GOT3 (cell line): ENCODE measurements at regions not wholly inside any gene's neighbourhood (a gene's known extent, or its start where the extent isn't known, plus 50 kb on each side); places are given as distances from the start of the nearest gene placed in this dataset.

Source experiments
- DNase-seq: peaks from one replicate; lab custom pipeline; 2025; ENCODE audit warnings: mixed read lengths; lab: John Stamatoyannopoulos, UW

GRCh38 chr7:13293264-13294002 is 606.0 kb downstream of the ARL4A start:
- DNase-seq = no peak

- DNase-seq = no peak
These were observed 619.6 kb downstream of the ARL4A start for GRCh38 chr7:13307040-13307439.

GRCh38 chr7:13308423-13308822 is 621.0 kb downstream of the ARL4A start:
- DNase-seq = no peak

- no peak for DNase-seq
These were observed 622.1 kb downstream of the ARL4A start for GRCh38 chr7:13309535-13309934.

- no peak for DNase-seq
These were observed 624.9 kb downstream of the ARL4A start for GRCh38 chr7:13312307-13312706.

GRCh38 chr7:13320333-13320732 is 632.9 kb downstream of the ARL4A start:
- no peak for DNase-seq

GRCh38 chr7:13321316-13321715 is 633.9 kb downstream of the ARL4A start:
- no peak for DNase-seq

GRCh38 chr7:13322126-13322525 is 634.7 kb downstream of the ARL4A start:
- no peak for DNase-seq

- no peak for DNase-seq
These were observed 640.2 kb downstream of the ARL4A start for GRCh38 chr7:13327669-13328068.

GRCh38 chr7:13333371-13333770 is 645.9 kb downstream of the ARL4A start:
- no peak for DNase-seq

GRCh38 chr7:13336227-13336626 is 648.8 kb downstream of the ARL4A start:
- no peak for DNase-seq

GRCh38 chr7:13352677-13353076 is 636.8 kb downstream of the ETV1 start:
- no peak for DNase-seq

GRCh38 chr7:13359656-13360055 is 629.8 kb downstream of the ETV1 start:
- no peak for DNase-seq

GRCh38 chr7:13386741-13387140 is 602.7 kb downstream of the ETV1 start:
- no peak for DNase-seq

- DNase-seq = no peak
These were observed 581.6 kb downstream of the ETV1 start for GRCh38 chr7:13407911-13408310.

- no peak for DNase-seq
These were observed 578.3 kb downstream of the ETV1 start for GRCh38 chr7:13411151-13411550.

- no peak for DNase-seq
These were observed 577.8 kb downstream of the ETV1 start for GRCh38 chr7:13411636-13412035.

GRCh38 chr7:13414181-13414580 is 575.3 kb downstream of the ETV1 start:
- DNase-seq = no peak

- no peak for DNase-seq
These were observed 574.8 kb downstream of the ETV1 start for GRCh38 chr7:13414661-13415107.

- no peak for DNase-seq
These were observed 573.4 kb downstream of the ETV1 start for GRCh38 chr7:13416071-13416470.

- DNase-seq = no peak
These were observed 572.9 kb downstream of the ETV1 start for GRCh38 chr7:13416544-13416943.

- DNase-seq = no peak
These were observed 568.7 kb downstream of the ETV1 start for GRCh38 chr7:13420726-13421125.

GRCh38 chr7:13421776-13422175 is 567.7 kb downstream of the ETV1 start:
- no peak for DNase-seq

GRCh38 chr7:13433946-13434345 is 555.5 kb downstream of the ETV1 start:
- DNase-seq = no peak
